ENCODE measurements at regions not wholly inside any gene's neighbourhood (a gene's known extent, or its start where the extent isn't known, plus 50 kb on each side); places are given as distances from the start of the nearest gene placed in this dataset.

- CTCF ChIA-PET, result no interaction called here
- H3K4me1 Mint-ChIP-seq, result no peaks in the 10 kb centered on the region
- POLR2A ChIA-PET, result no interaction called here
- Histone ChIP-seq H3K4me3 (ENCODE audit: low read length) (no peak overlapping the region), H3K36me3 (ENCODE audit: insufficient read depth, low read length) (no peaks in the 10 kb centered on the region), H3K27me3 (ENCODE audit: insufficient read depth, low read length, poor library complexity, severe bottlenecking) (no peaks in the 10 kb centered on the region), H3K27ac (ENCODE audit: low read depth, low read length) (no peak overlapping the region), H3K9me3 (ENCODE audit: low read length) (no peaks in the 10 kb centered on the region), H3K4me1 (ENCODE audit: insufficient read depth, low read length) (no peaks in the 10 kb centered on the region)
- H3K27me3 Mint-ChIP-seq, result peaks cover 0 to 1% of the 10 kb centered on the region in 2 donors
- DNase-seq, result no peak
- no peak overlapping the region for H3K4me3 Mint-ChIP-seq
- H3K36me3 Mint-ChIP-seq, result no peaks in the 10 kb centered on the region
- H3K27ac Mint-ChIP-seq, result no peak overlapping the region
- peaks cover 0 to 15% (median 3%) of the 10 kb centered on the region in 5 donors for H3K9me3 Mint-ChIP-seq
Measured at GRCh38 chr5:13251623-13252376, 692.7 kb downstream of the DNAH5 start.

- Histone ChIP-seq H3K9me3 (ENCODE audit: low read length) (no peaks in the 10 kb centered on the region), H3K27me3 (ENCODE audit: insufficient read depth, low read length, poor library complexity, severe bottlenecking) (no peaks in the 10 kb centered on the region), H3K27ac (ENCODE audit: low read depth, low read length) (no peak overlapping the region), H3K4me1 (ENCODE audit: insufficient read depth, low read length) (no peaks in the 10 kb centered on the region), H3K4me3 (ENCODE audit: low read length) (no peak overlapping the region), H3K36me3 (ENCODE audit: insufficient read depth, low read length) (no peaks in the 10 kb centered on the region)
- no peaks in the 10 kb centered on the region for H3K4me1 Mint-ChIP-seq
- no peak for DNase-seq
- peaks cover 0 to 1% of the 10 kb centered on the region in 2 donors for H3K27me3 Mint-ChIP-seq
- CTCF ChIA-PET, result no interaction called here
- no peak overlapping the region for H3K4me3 Mint-ChIP-seq
- POLR2A ChIA-PET, result no interaction called here
- peaks cover 0 to 15% (median under 1%) of the 10 kb centered on the region in 5 donors for H3K9me3 Mint-ChIP-seq
- no peaks in the 10 kb centered on the region for H3K36me3 Mint-ChIP-seq
- H3K27ac Mint-ChIP-seq, result no peak overlapping the region
Measured at GRCh38 chr5:13250464-13251291, 693.8 kb downstream of the DNAH5 start.

- DNase-seq, result no peak
- H3K27ac ChIP-seq (ENCODE audit: low read depth, low read length), result no peak overlapping the region
- CTCF ChIA-PET, result no interaction called here
- H3K4me1 ChIP-seq (ENCODE audit: insufficient read depth, low read length), result no peaks in the 10 kb centered on the region
- H3K27me3 Mint-ChIP-seq, result peaks cover 0 to 1% of the 10 kb centered on the region in 2 donors
- H3K9me3 Mint-ChIP-seq, result peaks cover 0 to 15% (median 2%) of the 10 kb centered on the region in 5 donors
- POLR2A ChIA-PET, result no interaction called here
- H3K36me3 Mint-ChIP-seq, result no peaks in the 10 kb centered on the region
- H3K36me3 ChIP-seq (ENCODE audit: insufficient read depth, low read length), result no peaks in the 10 kb centered on the region
- H3K27me3 ChIP-seq (ENCODE audit: insufficient read depth, low read length, poor library complexity, severe bottlenecking), result no peaks in the 10 kb centered on the region
- H3K4me3 ChIP-seq (ENCODE audit: low read length), result no peak overlapping the region
- no peak overlapping the region for H3K4me3 Mint-ChIP-seq
- H3K27ac Mint-ChIP-seq, result no peak overlapping the region
- H3K4me1 Mint-ChIP-seq, result no peaks in the 10 kb centered on the region
- no peaks in the 10 kb centered on the region for H3K9me3 ChIP-seq (ENCODE audit: low read length)
Measured at GRCh38 chr5:13249854-13250253, 694.6 kb downstream of the DNAH5 start.

- Mint-ChIP-seq H3K9me3 (peaks cover 0 to 15% (median 2%) of the 10 kb centered on the region in 5 donors), H3K4me3 (no peak overlapping the region), H3K4me1 (no peaks in the 10 kb centered on the region), H3K27ac (peak overlapping the region in 1 of 8 donors; percentile 76), H3K27me3 (peaks cover 0 to 1% of the 10 kb centered on the region in 2 donors), H3K36me3 (no peaks in the 10 kb centered on the region)
- Histone ChIP-seq H3K4me3 (ENCODE audit: low read length) (no peak overlapping the region), H3K27ac (ENCODE audit: low read depth, low read length) (no peak overlapping the region), H3K9me3 (ENCODE audit: low read length) (no peaks in the 10 kb centered on the region), H3K4me1 (ENCODE audit: insufficient read depth, low read length) (no peaks in the 10 kb centered on the region), H3K36me3 (ENCODE audit: insufficient read depth, low read length) (no peaks in the 10 kb centered on the region), H3K27me3 (ENCODE audit: insufficient read depth, low read length, poor library complexity, severe bottlenecking) (no peaks in the 10 kb centered on the region)
- no peak for DNase-seq
- ChIA-PET CTCF (no interaction called here), POLR2A (no interaction called here)
Measured at GRCh38 chr5:13248253-13248652, 696.2 kb downstream of the DNAH5 start.

GRCh38 chr5:13246053-13246452, 698.4 kb downstream of the DNAH5 start:
- H3K9me3 Mint-ChIP-seq, result peaks cover 0 to 13% (median 2%) of the 10 kb centered on the region in 5 donors
- H3K27me3 Mint-ChIP-seq, result no peaks in the 10 kb centered on the region
- H3K4me3 Mint-ChIP-seq, result no peak overlapping the region
- Histone ChIP-seq H3K4me3 (ENCODE audit: low read length) (no peak overlapping the region), H3K36me3 (ENCODE audit: insufficient read depth, low read length) (no peaks in the 10 kb centered on the region), H3K4me1 (ENCODE audit: insufficient read depth, low read length) (no peaks in the 10 kb centered on the region), H3K9me3 (ENCODE audit: low read length) (no peaks in the 10 kb centered on the region), H3K27me3 (ENCODE audit: insufficient read depth, low read length, poor library complexity, severe bottlenecking) (no peaks in the 10 kb centered on the region), H3K27ac (ENCODE audit: low read depth, low read length) (no peak overlapping the region)
- H3K36me3 Mint-ChIP-seq, result no peaks in the 10 kb centered on the region
- ChIA-PET CTCF (no interaction called here), POLR2A (no interaction called here)
- no peak for DNase-seq
- no peaks in the 10 kb centered on the region for H3K4me1 Mint-ChIP-seq
- no peak overlapping the region for H3K27ac Mint-ChIP-seq

GRCh38 chr5:13244151-13244550, 700.3 kb downstream of the DNAH5 start:
- no peaks in the 10 kb centered on the region for H3K4me1 Mint-ChIP-seq
- no peaks in the 10 kb centered on the region for H3K27me3 ChIP-seq (ENCODE audit: insufficient read depth, low read length, poor library complexity, severe bottlenecking)
- H3K36me3 ChIP-seq (ENCODE audit: insufficient read depth, low read length), result no peaks in the 10 kb centered on the region
- H3K9me3 Mint-ChIP-seq, result peaks cover 0 to 15% (median 2%) of the 10 kb centered on the region in 5 donors
- no peak overlapping the region for H3K4me3 Mint-ChIP-seq
- H3K4me3 ChIP-seq (ENCODE audit: low read length), result no peak overlapping the region
- no peaks in the 10 kb centered on the region for H3K27me3 Mint-ChIP-seq
- no peaks in the 10 kb centered on the region for H3K9me3 ChIP-seq (ENCODE audit: low read length)
- CTCF ChIA-PET, result no interaction called here
- no peak overlapping the region for H3K27ac ChIP-seq (ENCODE audit: low read depth, low read length)
- H3K36me3 Mint-ChIP-seq, result no peaks in the 10 kb centered on the region
- POLR2A ChIA-PET, result no interaction called here
- peak in 1 of 5 donors; percentile 1 for DNase-seq
- H3K27ac Mint-ChIP-seq, result no peak overlapping the region
- no peaks in the 10 kb centered on the region for H3K4me1 ChIP-seq (ENCODE audit: insufficient read depth, low read length)

GRCh38 chr5:13227513-13227912, 717.0 kb downstream of the DNAH5 start:
- Histone ChIP-seq H3K4me1 (ENCODE audit: insufficient read depth, low read length) (no peaks in the 10 kb centered on the region), H3K36me3 (ENCODE audit: insufficient read depth, low read length) (no peaks in the 10 kb centered on the region), H3K27ac (ENCODE audit: low read depth, low read length) (no peak overlapping the region), H3K27me3 (ENCODE audit: insufficient read depth, low read length, poor library complexity, severe bottlenecking) (no peaks in the 10 kb centered on the region), H3K4me3 (ENCODE audit: low read length) (no peak overlapping the region), H3K9me3 (ENCODE audit: low read length) (no peaks in the 10 kb centered on the region)
- Mint-ChIP-seq H3K4me3 (no peak overlapping the region), H3K9me3 (peaks cover 0 to 9% (median 3%) of the 10 kb centered on the region in 5 donors), H3K4me1 (no peaks in the 10 kb centered on the region), H3K27me3 (no peaks in the 10 kb centered on the region), H3K27ac (no peak overlapping the region), H3K36me3 (peaks cover 0 to 1% (median 0%) of the 10 kb centered on the region in 3 donors)
- DNase-seq, result no peak
- POLR2A ChIA-PET, result no interaction called here
- CTCF ChIA-PET, result no interaction called here

- Mint-ChIP-seq H3K27ac (no peak overlapping the region), H3K36me3 (no peaks in the 10 kb centered on the region), H3K4me1 (no peaks in the 10 kb centered on the region), H3K4me3 (no peak overlapping the region), H3K27me3 (peaks cover 0 to 2% of the 10 kb centered on the region in 2 donors), H3K9me3 (peaks cover 0 to 9% (median 0%) of the 10 kb centered on the region in 5 donors)
- DNase-seq, result no peak
- Histone ChIP-seq H3K27ac (ENCODE audit: low read depth, low read length) (no peak overlapping the region), H3K36me3 (ENCODE audit: insufficient read depth, low read length) (no peaks in the 10 kb centered on the region), H3K9me3 (ENCODE audit: low read length) (no peaks in the 10 kb centered on the region), H3K4me3 (ENCODE audit: low read length) (no peak overlapping the region), H3K4me1 (ENCODE audit: insufficient read depth, low read length) (no peaks in the 10 kb centered on the region), H3K27me3 (ENCODE audit: insufficient read depth, low read length, poor library complexity, severe bottlenecking) (no peaks in the 10 kb centered on the region)
- CTCF ChIA-PET, result no interaction called here
- POLR2A ChIA-PET, result no interaction called here
Measured at GRCh38 chr5:13218518-13218917, 726.0 kb downstream of the DNAH5 start.
